Fibroblast of villous mesenchyme (primary cell): ENCODE measurements at regions not wholly inside any gene's neighbourhood (a gene's known extent, or its start where the extent isn't known, plus 50 kb on each side); places are given as distances from the start of the nearest gene placed in this dataset.

Experiments used
- DNase-seq: peaks from one replicate; pipeline ENCODE4 v3.0.0-alpha.2; 2010; ENCODE audit warnings: low read depth
- H3K4me3 ChIP-seq: 2 replicates; pipeline ENCODE4 v1.5.1; 2011; ENCODE audit warnings: low read depth, mild to moderate bottlenecking, low read length
- TF ChIP-seq, protein P1 (sequence below): IDR thresholded peaks from 2 replicates; pipeline ENCODE4 v1.5.1; 2012; ENCODE audit warnings: low read depth, mild to moderate bottlenecking, low read length; ENCODE audit not compliant: insufficient read depth

DNA sequence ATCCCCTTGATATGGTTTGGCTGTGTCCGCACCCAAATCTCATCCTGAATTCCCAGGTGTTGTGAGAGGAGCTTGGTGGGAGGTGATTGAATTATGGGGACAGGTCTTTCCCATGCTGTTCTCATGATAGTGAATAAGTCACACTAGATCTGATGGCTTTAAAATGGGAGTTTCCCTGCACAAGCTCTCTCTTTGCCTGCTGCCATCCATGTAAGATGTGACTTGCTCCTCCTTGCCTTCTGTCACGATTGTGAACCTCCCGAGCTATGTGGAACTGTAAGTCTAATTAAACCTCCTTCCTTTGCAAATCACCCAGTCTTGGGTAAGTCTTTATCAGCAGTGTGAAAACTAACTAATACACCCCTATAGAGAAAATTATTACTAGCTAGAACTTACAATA is 959.5 kb upstream of the ADGRL2 start:
- no peak for DNase-seq
- TF ChIP-seq, protein P1, sequence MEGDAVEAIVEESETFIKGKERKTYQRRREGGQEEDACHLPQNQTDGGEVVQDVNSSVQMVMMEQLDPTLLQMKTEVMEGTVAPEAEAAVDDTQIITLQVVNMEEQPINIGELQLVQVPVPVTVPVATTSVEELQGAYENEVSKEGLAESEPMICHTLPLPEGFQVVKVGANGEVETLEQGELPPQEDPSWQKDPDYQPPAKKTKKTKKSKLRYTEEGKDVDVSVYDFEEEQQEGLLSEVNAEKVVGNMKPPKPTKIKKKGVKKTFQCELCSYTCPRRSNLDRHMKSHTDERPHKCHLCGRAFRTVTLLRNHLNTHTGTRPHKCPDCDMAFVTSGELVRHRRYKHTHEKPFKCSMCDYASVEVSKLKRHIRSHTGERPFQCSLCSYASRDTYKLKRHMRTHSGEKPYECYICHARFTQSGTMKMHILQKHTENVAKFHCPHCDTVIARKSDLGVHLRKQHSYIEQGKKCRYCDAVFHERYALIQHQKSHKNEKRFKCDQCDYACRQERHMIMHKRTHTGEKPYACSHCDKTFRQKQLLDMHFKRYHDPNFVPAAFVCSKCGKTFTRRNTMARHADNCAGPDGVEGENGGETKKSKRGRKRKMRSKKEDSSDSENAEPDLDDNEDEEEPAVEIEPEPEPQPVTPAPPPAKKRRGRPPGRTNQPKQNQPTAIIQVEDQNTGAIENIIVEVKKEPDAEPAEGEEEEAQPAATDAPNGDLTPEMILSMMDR: no peak
- H3K4me3 ChIP-seq: no peak overlapping the region

DNA sequence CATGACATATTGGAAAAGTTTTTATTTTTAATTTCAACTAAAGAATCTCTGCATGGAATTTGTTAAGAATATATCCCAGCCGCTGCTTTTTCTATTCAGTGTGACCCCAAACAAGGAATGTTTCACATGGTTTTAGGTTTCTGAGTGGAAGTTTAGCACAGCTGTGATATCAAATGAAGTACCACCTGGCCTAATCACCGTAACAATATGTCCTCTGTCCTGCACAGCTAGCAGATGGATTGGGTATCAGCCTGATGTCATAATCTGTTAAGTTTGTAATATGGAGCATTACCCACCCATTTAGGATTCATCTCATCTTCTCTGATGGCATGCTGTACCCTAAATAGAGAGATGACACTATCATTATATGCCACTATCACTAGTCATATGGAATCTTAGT is 963.7 kb upstream of the ADGRL2 start:
- TF ChIP-seq, protein P1: no peak
- no peak overlapping the region for H3K4me3 ChIP-seq
- DNase-seq: no peak

DNA sequence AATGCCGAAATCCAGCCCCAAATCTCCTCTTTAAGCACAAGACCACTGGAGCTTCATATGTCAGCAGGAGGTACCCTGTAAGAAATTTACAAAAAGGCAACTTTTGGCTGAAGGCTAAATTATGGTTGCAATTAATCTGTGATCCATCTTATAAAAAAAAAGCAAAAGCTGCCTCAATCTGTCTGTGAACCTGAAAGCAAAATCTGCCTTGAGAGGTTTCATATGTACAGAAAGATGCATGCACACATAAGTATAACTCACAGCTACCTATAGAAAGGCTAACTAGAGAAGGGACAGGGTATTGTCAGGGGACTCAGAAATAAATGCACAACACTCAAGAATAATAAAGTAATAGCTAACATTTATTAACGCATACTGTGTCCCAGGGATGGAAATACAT is 964.2 kb upstream of the ADGRL2 start:
- no peak overlapping the region for H3K4me3 ChIP-seq
- DNase-seq: no peak
- TF ChIP-seq, protein P1: no peak

DNA sequence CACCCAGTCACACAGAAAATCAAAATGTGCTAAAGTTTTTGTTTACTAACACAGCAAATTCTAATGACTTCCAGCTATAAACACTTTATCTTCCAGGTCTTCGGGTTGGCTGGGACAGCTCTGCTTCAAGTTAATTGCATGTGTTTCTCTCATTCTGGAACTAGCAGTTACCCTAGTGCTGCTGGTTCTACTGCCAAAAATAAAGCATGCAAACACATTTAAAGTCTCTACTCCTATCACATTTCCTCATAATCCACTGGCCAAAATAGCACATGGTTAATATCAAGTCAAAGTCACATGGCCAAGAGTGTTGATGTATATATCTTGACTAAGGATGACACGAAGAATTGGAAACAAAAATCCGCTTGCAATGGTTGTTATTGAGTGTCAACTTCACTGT is 973.1 kb upstream of the ADGRL2 start:
- TF ChIP-seq, protein P1: no peak
- no peak for DNase-seq
- H3K4me3 ChIP-seq: no peak overlapping the region

DNA sequence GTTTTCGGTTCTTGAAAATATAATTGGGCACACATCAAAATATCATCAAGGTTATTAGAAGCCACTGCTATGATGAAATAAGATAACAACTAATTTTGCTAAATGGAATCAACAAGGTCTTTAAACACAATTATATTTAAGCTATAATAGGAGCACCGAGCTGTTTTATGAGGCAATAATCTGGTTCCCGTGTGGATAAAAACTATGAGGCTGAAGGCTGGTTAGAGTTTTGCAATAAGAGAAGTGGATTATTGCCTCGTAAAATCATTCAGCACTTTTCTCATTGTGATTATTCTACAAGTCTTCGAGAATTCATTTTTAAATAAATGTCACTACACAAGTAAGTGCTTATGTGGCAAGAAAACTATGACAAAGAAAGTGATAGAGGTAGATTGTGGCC is 975.7 kb upstream of the ADGRL2 start:
- TF ChIP-seq, protein P1: no peak
- no peak for DNase-seq

DNA sequence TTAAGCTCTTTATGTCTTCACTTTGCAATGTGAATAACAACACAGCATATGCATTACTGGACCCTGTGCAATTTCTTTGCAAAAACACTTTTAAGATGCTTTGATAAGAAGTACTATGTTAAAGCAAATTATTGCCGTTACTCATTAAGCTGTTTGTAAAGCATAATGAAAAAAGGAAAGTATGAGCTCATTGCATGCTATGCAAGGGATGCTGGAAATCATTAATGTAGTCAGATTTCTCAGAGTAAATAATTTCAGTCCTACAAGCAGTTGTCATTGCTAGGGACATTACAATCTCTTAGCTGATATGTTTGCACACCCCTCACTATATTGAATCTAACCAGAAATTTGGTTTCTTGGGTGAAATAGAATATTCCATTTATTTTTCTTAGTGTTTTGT is 982.5 kb upstream of the ADGRL2 start:
- H3K4me3 ChIP-seq: no peak overlapping the region
- TF ChIP-seq, protein P1: no peak
- DNase-seq: no peak

More for the DNA sequence above, 975.7 kb upstream of the ADGRL2 start:
- no peak overlapping the region for H3K4me3 ChIP-seq

DNA sequence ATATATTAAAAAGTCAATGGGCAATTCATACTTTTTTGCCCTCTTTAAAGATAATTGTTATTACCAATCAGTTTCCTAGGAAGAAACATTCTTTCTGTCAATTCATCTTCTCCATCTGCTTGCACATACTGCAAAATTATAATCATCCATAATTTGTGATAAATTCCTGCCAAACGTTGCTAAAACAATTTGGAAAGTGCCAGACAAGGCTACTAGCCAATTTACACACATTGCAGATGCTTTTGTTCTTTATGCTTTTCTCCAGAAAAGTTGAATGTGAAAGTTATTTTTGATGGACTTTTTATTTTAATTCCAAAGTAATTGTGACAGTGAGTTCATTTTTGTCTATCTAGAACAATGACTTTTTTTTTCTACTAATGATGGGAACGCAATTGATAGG is 992.8 kb upstream of the ADGRL2 start:
- no peak overlapping the region for H3K4me3 ChIP-seq
- DNase-seq: no peak
- TF ChIP-seq, protein P1: no peak
